EL (cell line): ENCODE measurements at regions not wholly inside any gene's neighbourhood (a gene's known extent, or its start where the extent isn't known, plus 50 kb on each side); places are given as distances from the start of the nearest gene placed in this dataset.

Experiments used
- DNase-seq: peaks from one replicate; pipeline ENCODE4 v3.0.0-alpha.2; 2016

- no peak for DNase-seq
Observed at GRCh38 chr4:65120287-65120686, 550.0 kb downstream of the EPHA5 start.

GRCh38 chr4:65102419-65102818, 567.9 kb downstream of the EPHA5 start:
- DNase-seq = no peak

- no peak for DNase-seq
Observed at GRCh38 chr4:65096630-65097029, 573.7 kb downstream of the EPHA5 start.

GRCh38 chr4:65089666-65090065, 580.6 kb downstream of the EPHA5 start:
- peak; percentile 56 for DNase-seq

DNA sequence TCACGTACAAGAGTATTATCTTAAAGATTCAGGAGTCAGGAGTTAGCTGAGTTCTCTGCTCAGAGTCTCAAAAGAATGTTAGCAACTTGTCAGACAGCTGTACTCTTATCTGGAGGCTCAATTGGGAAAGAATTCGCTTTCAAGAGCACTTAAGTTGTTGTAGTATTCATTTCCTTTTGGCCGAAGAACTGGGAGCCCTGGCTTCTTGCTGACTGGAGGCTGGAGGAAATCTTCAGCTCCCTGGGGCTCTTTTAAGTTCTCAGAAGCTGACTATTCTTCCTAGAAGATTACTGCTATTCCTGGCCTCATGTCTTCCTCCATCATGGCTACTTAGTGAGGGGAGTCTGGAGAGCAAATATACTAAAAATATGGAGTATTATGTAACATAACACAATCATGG, 587.2 kb downstream of the EPHA5 start:
- no peak for DNase-seq

- DNase-seq = peak; percentile 16
Observed at GRCh38 chr4:65071564-65071963, 598.7 kb downstream of the EPHA5 start.

GRCh38 chr4:65069177-65069576, 601.1 kb downstream of the EPHA5 start:
- no peak for DNase-seq

DNA sequence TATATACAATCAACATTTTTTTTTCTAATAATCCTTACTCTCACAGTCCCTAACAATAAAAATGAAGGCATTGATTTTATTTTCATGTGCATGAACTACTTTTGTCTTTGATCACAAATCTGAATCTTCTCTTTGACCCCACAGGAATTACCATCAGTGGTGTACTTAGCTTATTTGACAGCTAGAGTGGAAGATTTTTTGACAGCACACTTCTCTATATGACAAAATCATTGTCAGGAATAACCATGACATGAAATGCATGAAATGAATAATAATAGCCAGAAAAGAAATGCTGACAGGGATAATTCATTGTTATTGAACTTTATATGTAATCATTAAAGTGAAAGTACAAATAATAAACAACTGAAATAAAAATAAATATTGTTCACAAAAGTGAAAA, 604.2 kb downstream of the EPHA5 start:
- DNase-seq = no peak

GRCh38 chr4:65063601-65064000, 606.7 kb downstream of the EPHA5 start:
- no peak for DNase-seq

DNA sequence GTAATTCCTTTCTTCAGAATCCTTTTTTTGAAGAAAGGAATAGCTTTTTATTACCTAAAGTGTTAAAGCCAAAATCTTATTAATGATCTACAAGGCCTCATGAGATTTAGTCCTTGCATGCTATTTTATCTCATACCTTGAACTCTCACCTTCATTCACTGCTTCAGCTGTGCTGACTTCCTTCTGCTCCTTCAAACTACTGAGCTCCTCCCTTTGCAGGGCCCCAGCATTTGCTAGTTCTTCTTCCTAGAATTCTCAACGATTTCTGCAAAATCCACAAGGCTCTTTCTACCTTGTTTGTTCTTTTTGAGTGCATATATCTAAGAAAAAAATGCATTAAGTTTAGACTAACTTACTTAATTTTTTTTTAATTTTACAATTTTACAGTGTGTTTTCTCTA, 619.5 kb downstream of the EPHA5 start:
- DNase-seq = no peak

DNA sequence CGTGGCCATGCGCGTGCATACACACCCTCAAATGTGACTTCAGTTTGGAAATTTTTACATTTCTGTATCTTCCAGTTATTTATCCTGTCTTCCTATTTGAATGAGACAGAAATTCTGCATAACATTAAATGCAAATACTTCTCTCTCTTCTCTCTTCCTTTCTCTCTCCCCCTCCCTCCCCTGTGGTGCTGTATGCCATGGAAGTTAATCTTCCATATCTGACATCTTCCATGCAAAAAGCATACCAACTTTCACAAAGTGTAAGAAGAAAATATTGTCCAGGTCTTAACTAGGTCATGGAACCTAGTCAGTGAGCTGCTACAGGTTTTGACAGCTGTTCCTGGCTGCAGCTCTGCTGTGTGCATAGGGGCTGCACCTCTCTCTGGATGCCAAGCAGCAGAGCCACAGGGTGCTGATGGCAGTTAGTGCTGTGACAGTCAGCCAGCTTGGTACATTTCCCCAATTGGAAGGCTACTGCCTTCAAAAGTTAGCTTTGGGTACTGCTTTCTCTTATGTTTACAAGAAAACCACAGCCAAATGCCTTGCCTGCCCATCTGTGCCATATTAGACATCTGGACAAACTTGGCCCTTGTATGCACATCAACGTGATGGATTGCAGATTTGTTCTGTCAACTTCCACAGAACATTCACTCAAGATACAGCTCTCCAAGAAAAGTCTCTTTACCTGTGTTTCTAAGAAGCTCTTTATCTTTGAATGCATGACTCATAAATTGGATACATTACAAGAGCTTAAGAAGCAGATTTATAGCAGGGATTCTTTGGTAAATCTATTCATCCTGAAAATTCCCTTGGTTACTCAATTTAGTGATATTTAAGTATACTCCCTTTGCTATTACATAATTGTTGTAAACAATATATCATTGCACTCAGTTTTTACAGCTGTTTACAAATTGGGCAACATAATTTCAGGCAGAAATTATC, 623.8 kb downstream of the EPHA5 start:
- peak; percentile 2 for DNase-seq

- no peak for DNase-seq
Observed at GRCh38 chr4:65033899-65034298, 624.6 kb upstream of the TECRL start.

GRCh38 chr4:65028592-65028991, 619.3 kb upstream of the TECRL start:
- DNase-seq = no peak

- DNase-seq = no peak
Observed at GRCh38 chr4:65023883-65024670, 614.8 kb upstream of the TECRL start.

GRCh38 chr4:65023081-65023480, 613.8 kb upstream of the TECRL start:
- DNase-seq = no peak

DNA sequence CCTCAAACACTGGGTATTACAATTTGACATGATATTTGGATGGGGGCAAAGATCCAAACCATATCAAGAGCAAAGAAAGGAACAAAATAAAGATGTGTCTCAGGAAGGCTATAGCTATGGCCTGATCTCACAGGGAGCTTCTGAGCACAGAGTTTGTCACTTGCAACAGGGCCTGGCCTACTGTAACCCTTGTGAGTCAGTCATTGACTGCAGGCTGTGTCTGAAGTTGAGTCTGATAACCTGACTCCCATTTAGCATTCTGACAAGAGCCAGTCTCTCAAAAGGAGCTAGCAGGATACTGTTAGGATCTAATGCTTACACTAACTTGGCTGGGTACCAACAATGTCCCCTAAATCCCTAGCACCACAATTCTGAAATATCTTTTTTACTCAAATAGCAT, 612.5 kb upstream of the TECRL start:
- DNase-seq = no peak

GRCh38 chr4:65021149-65021548, 611.9 kb upstream of the TECRL start:
- no peak for DNase-seq

DNA sequence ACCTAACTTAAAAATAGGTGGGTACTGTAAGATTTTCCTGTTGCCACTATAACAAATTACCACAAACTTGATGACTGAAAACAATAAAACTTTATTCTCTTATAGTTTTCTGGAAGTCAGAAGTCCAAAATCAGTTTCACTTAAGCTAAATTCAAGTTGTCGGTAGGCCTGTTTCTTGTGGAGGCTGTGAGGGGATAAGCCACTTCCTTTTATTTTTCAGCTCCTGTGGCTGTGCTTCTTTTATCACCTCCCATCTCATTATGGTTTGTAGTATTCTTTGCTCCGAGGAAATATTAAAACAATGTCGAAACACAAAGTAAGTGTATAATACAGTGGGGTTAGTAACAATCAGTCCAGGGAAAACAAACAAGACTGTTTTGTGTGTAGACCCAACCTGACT, 610.5 kb upstream of the TECRL start:
- DNase-seq = no peak

GRCh38 chr4:65018313-65018712, 609.1 kb upstream of the TECRL start:
- no peak for DNase-seq

- no peak for DNase-seq
Observed at GRCh38 chr4:65014078-65014477, 604.8 kb upstream of the TECRL start.

GRCh38 chr4:65007841-65008439, 598.7 kb upstream of the TECRL start:
- DNase-seq = peak; percentile 45

GRCh38 chr4:64975177-64975576, 565.9 kb upstream of the TECRL start:
- DNase-seq = no peak

DNA sequence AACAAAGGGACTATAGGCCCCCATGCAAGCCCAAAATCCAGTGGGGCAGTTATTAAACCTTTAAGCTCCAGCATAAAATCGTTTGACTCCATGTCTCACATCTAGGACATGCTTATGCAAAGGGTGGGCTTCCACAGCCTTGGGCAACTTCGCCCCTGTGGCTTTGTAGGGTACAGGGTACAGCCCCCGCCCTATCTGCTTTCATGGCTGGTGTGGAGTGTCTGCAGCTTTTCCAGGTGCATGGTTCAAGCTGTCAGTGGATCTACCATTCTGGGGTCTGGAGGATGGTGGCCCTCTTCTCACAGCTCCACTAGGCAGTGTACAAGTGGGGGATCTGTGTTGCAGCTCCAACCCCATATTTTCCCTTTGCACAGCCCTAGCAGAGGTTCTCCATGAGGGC, 559.8 kb upstream of the TECRL start:
- no peak for DNase-seq

DNA sequence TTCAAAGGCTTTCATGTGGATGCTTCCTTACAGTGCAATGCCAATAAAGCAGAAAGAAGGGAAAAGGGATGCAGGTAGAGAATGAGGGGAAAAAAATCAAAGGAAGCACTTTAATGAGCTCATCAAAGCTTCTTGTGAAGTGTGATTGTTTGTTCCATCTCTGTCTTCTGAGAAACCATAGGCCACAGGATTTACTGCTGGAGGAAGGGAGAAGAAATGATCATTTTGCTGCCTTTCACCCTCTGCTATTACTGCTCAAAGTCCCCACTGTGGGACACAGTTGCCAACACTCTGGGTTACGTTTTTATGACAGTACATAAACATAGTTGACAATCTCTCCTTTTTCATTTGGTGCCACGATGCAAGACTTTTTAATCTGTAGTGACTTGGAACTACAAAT, 558.0 kb upstream of the TECRL start:
- DNase-seq = no peak
